OCI-LY7 (cell line): ENCODE measurements at regions not wholly inside any gene's neighbourhood (a gene's known extent, or its start where the extent isn't known, plus 50 kb on each side); places are given as distances from the start of the nearest gene placed in this dataset.

Experiments used
- BruUV-seq: library from RNA; stranded (reverse); fragments of 400-500 nt; replicated peaks from 2 replicates; lab custom pipeline; 2021; lab: Mats Ljungman, UMichigan
- CTCF ChIA-PET: fragments of 300-600 bp; sonication (Branson Sonifier 250); formaldehyde crosslinking; loops from one replicate; lab custom pipeline; 2022; ENCODE audit warnings: antibody characterized with exemption; ENCODE audit not compliant: unreplicated experiment; lab: Charles Lee
- POLR2A ChIA-PET: fragments of 300-600 bp; sonication (Branson Sonifier 250); formaldehyde crosslinking; loops from one replicate; lab custom pipeline; 2022; ENCODE audit warnings: antibody characterized with exemption; lab: Charles Lee
- DNase-seq: peaks from one replicate; pipeline ENCODE4 v3.0.0-alpha.2; 2015; ENCODE audit warnings: low spot score
- H2AFZ ChIP-seq: fragments of 200-600 bp; sonication (generic), shearing (Covaris generic); 2 replicates; pipeline ENCODE4 v1.6.1; 2014; ENCODE audit warnings: mild to moderate bottlenecking, antibody characterized with exemption, low read length, moderate library complexity
- H3K27ac ChIP-seq: fragments of 200-600 bp; sonication (generic); 2 replicates; pipeline ENCODE4 v1.5.1; 2014; ENCODE audit warnings: mixed run types, low read depth, mild to moderate bottlenecking, moderate library complexity, low read length, inconsistent platforms; ENCODE audit not compliant: poor library complexity, severe bottlenecking
- H3K36me3 ChIP-seq: fragments of 200-600 bp; sonication (generic); 2 replicates; pipeline ENCODE4 v1.6.1; 2014; ENCODE audit warnings: mild to moderate bottlenecking, antibody characterized with exemption, low read length, moderate library complexity, mixed read lengths; ENCODE audit not compliant: insufficient read depth
- H3K4me1 ChIP-seq: fragments of 200-600 bp; sonication (generic); 2 replicates; pipeline ENCODE4 v1.5.1; 2014; ENCODE audit warnings: mild to moderate bottlenecking, low read length; ENCODE audit not compliant: insufficient read depth, poor library complexity, severe bottlenecking
- H3K4me2 ChIP-seq: fragments of 200-600 bp; sonication (generic); 2 replicates; pipeline ENCODE4 v1.6.1; 2014; ENCODE audit warnings: mild to moderate bottlenecking, low read length
- H3K4me3 ChIP-seq: fragments of 200-600 bp; sonication (generic); 2 replicates; pipeline ENCODE4 v1.5.1; 2014; ENCODE audit warnings: mild to moderate bottlenecking, low read depth, low read length; ENCODE audit not compliant: poor library complexity, severe bottlenecking
- H3K79me2 ChIP-seq: fragments of 200-600 bp; sonication (generic); 2 replicates; pipeline ENCODE4 v1.6.1; 2016; ENCODE audit warnings: low read depth, mild to moderate bottlenecking, low read length, moderate library complexity, mixed read lengths; ENCODE audit not compliant: insufficient read depth
- H3K9me2 ChIP-seq: fragments of 200-600 bp; sonication (generic); 2 replicates; pipeline ENCODE4 v1.6.1; 2016; ENCODE audit warnings: mild to moderate bottlenecking, low read length, mixed read lengths; ENCODE audit not compliant: insufficient read depth
- H3K9me3 ChIP-seq: fragments of 200-600 bp; sonication (generic); 2 replicates; pipeline ENCODE4 v1.6.1; 2014; ENCODE audit warnings: mild to moderate bottlenecking, mixed run types, low read length, mixed read lengths
- H4K20me1 ChIP-seq: fragments of 200-600 bp; sonication (generic); 2 replicates; pipeline ENCODE4 v1.6.1; 2014; ENCODE audit warnings: mild to moderate bottlenecking, antibody characterized with exemption, low read length, moderate library complexity, mixed read lengths; ENCODE audit not compliant: insufficient read depth
- EZH2phosphoT487 ChIP-seq: fragments of 200-600 bp; sonication (generic); IDR thresholded peaks from 2 replicates; pipeline ENCODE4 v1.6.1; 2018; ENCODE audit warnings: low read depth, borderline replicate concordance, mild to moderate bottlenecking, mixed run types, antibody characterized with exemption, low read length, moderate library complexity, mixed read lengths
- intact Hi-C: fragments of 100-400 bp; cut with micrococcal nuclease; formaldehyde crosslinking; loops from one replicate; pipeline ENCODE4 v1.10.0; 2022; ENCODE audit not compliant: unreplicated experiment
- TF ChIP-seq, protein P1 (sequence below): fragments of 200-600 bp; sonication (generic); conservative IDR thresholded peaks from 2 replicates; pipeline ENCODE4 v1.5.1; 2014; ENCODE audit warnings: mild to moderate bottlenecking, antibody characterized with exemption, low read length, moderate library complexity, mixed read lengths

- no peak for TF ChIP-seq EZH2phosphoT487
- TF ChIP-seq, protein P1, sequence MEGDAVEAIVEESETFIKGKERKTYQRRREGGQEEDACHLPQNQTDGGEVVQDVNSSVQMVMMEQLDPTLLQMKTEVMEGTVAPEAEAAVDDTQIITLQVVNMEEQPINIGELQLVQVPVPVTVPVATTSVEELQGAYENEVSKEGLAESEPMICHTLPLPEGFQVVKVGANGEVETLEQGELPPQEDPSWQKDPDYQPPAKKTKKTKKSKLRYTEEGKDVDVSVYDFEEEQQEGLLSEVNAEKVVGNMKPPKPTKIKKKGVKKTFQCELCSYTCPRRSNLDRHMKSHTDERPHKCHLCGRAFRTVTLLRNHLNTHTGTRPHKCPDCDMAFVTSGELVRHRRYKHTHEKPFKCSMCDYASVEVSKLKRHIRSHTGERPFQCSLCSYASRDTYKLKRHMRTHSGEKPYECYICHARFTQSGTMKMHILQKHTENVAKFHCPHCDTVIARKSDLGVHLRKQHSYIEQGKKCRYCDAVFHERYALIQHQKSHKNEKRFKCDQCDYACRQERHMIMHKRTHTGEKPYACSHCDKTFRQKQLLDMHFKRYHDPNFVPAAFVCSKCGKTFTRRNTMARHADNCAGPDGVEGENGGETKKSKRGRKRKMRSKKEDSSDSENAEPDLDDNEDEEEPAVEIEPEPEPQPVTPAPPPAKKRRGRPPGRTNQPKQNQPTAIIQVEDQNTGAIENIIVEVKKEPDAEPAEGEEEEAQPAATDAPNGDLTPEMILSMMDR: no peak
- BruUV-seq: no TSS peak
- Histone ChIP-seq H4K20me1 (no peaks in the 10 kb centered on the region), H3K4me2 (no peak overlapping the region), H3K9me3 (no peaks in the 10 kb centered on the region), H3K4me3 (no peak overlapping the region), H3K27ac (no peak overlapping the region), H3K36me3 (no peaks in the 10 kb centered on the region), H3K9me2 (no peaks in the 10 kb centered on the region), H2AFZ (no peak overlapping the region), H3K79me2 (no peaks in the 10 kb centered on the region), H3K4me1 (no peaks in the 10 kb centered on the region)
- ChIA-PET POLR2A (no interaction called here), CTCF (no interaction called here)
- no peak for DNase-seq
- intact Hi-C loops: no loop called here
Measured at GRCh38 chr19:28915737-28916460, 297.1 kb downstream of the UQCRFS1 start.

DNA sequence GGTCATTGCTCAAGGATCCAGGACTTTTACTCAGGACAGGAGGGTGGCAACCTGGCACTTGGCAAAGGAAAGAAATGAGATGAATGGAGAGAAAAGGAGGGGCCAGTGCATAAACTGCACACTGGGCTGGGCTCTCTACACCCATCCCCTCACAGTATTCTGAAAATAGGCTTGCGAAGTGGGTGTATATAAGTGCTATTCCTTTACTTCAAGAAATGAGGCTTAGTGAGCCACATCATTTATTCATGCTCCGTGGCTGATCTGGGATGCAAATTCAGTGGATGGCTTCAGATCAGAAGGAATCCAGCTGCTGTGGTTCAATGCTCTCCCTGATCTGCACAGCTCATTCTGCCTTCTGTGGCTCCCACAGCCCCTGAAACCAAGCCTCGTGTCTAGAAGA is 297.7 kb downstream of the UQCRFS1 start:
- POLR2A ChIA-PET: no interaction called here

GRCh38 chr19:28914173-28914572 is 298.8 kb downstream of the UQCRFS1 start:
- Histone ChIP-seq H4K20me1 (no peaks in the 10 kb centered on the region), H3K9me3 (no peaks in the 10 kb centered on the region), H3K4me1 (no peaks in the 10 kb centered on the region), H3K27ac (no peak overlapping the region), H3K4me2 (no peak overlapping the region), H3K4me3 (no peak overlapping the region), H3K9me2 (no peaks in the 10 kb centered on the region), H3K36me3 (no peaks in the 10 kb centered on the region), H2AFZ (no peak overlapping the region), H3K79me2 (no peaks in the 10 kb centered on the region)
- CTCF ChIA-PET: no interaction called here
- DNase-seq: no peak
- no TSS peak for BruUV-seq
- intact Hi-C loops: no loop called here
- TF ChIP-seq, protein P1: no peak
- TF ChIP-seq EZH2phosphoT487: no peak
- POLR2A ChIA-PET: no interaction called here

More for the DNA sequence above, 297.7 kb downstream of the UQCRFS1 start:
- intact Hi-C loops: no loop called here
- Histone ChIP-seq H3K4me1 (no peaks in the 10 kb centered on the region), H3K27ac (no peak overlapping the region), H4K20me1 (no peaks in the 10 kb centered on the region), H3K36me3 (no peaks in the 10 kb centered on the region), H2AFZ (no peak overlapping the region), H3K4me3 (no peak overlapping the region), H3K4me2 (no peak overlapping the region), H3K9me2 (no peaks in the 10 kb centered on the region), H3K79me2 (no peaks in the 10 kb centered on the region), H3K9me3 (no peaks in the 10 kb centered on the region)
- no TSS peak for BruUV-seq
- DNase-seq: no peak
- CTCF ChIA-PET: no interaction called here
- TF ChIP-seq EZH2phosphoT487: no peak
- TF ChIP-seq, protein P1: no peak
